ENCODE measurements at regions not wholly inside any gene's neighbourhood (a gene's known extent, or its start where the extent isn't known, plus 50 kb on each side); places are given as distances from the start of the nearest gene placed in this dataset.

DNA sequence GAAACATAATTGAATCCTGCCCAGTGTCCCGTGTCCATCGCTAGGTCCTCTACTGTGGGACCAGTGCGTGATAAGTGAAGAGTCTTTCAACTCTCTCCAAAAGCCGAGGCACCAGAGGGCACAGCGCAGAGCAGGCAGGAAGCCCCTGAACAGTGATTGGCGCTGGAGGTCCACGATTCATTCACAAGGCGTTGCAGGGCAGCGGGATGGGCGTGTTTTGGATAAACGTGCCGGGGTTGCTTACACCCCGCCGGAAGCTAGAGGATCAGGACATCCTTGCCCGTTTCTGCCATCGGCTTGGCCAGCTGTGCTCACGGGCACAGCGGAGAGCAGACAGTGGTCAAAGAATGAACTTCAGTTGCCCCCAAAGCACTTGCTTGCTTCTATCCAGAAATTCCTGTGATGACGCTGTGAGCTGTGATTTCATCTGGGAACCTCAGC, 86.0 kb upstream of the PFKP start:
- DNase-seq (ENCODE audit: low spot score): no peak

DNA sequence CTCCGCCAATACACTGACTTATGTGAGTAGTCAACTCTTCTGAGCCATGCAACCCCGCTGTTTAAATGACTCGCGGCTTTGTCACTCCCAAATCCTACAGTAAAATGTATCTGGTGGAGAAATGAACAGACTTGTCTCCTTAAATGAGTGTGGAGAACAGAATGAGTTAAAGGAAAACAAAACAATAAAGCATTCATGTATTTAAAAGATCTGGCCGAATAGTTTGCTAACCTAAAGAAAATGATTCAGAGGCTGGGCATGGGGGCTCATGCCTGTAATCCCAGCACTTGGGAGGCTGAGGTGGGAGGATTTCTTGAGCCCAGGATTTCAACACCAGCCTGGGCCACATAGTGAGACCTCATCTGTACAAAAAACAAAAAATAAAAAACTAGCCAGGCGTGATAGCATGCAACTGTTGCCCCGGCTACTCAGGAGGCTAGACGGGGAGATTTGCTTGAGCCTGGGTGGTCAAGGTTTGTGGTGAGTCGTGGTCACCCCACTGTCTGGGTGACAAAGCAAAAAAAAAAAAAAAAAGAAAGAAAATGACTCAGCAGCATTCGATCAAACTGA, 86.5 kb upstream of the PFKP start:
- DNase-seq (ENCODE audit: low spot score): no peak

DNA sequence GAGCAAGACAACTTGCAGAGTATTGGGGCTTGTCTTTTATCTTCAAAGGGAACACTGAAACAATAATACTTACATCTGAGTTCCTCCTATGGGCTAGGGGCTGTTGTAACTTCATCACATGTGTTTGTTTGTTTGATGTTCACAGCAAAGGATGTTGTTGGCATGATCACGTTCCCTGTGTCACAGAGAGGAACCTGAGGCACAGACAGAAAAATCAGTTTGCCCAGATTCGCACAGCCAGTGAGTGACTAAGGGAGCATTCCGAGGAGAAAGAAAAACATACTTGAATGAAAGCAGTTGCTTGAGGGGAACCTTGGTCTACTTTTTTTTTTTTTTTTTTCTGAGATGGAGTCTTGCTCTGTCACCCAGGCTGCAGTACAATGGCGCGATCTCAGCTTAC, 87.2 kb upstream of the PFKP start:
- no peak for DNase-seq (ENCODE audit: low spot score)

DNA sequence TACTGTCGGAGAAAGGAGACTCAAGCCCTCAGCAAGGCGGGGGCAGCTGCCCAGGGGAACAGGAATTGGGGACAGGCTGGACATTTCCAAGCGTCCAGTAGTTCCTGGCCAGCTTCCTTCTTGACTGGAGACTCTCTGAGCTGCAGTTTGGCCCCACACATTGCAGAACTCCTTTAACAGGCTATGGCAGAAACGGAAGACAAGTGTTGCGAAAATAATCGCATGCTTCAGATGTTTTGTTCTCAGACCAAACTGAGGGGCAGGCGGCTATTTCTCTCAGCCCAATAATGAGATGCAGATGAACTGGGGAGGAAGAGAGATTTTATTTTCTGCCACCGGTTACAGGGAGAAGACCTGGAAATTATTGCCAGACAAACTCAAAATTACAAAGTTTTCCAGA, 88.0 kb upstream of the PFKP start:
- DNase-seq (ENCODE audit: low spot score): no peak

DNA sequence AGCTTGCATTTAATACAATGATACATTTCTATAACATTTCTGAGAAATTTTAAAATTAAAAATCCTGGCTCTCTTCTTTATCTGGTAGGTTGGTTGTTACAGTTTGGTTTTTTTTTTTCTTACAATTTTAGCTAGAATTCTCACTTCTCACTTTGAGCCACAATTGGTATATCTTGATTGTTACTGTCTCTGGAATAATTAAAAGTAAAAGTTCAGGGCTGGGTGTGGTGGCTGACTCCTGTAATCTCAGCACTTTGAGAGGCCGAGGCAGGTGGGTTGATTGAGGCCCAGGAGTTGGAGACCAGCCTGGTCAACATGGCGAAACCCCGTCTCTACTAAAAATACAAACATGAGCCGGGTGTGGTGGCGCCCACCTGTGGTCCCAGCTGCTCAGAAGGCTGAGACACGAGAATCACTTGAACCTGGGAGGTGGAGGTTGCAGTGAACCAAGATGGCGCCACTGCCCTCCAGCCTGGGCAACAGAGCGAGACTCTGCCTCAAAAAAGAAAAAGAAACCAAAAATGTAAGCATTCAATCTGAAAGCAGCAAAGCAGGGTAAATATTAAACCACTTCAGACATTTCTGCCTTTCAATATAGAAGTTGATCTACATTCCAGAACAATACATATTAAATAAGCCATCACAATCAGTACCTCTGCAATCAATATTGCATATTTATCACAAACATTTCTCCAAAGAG, 88.6 kb upstream of the PFKP start:
- DNase-seq (ENCODE audit: low spot score): no peak

DNA sequence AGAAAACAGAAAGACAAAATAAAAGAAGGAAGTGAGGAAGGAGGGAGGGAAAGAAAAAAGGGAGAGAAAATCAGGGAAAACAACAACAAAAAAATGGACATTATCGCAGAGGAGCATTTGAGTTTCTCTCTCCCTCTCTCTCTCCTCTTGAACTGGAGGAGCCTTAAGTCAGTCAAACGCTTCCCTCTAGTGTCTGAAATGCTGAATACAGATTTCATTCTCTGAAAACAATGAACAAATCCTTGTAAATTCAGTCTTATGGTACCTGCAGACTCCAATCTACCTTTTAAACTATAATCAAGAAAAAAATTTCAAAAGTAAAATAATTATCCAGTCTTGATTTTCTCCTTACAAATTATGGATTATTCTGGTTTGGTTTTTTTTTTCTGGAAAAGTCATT, 89.2 kb upstream of the PFKP start:
- no peak for DNase-seq (ENCODE audit: low spot score)

DNA sequence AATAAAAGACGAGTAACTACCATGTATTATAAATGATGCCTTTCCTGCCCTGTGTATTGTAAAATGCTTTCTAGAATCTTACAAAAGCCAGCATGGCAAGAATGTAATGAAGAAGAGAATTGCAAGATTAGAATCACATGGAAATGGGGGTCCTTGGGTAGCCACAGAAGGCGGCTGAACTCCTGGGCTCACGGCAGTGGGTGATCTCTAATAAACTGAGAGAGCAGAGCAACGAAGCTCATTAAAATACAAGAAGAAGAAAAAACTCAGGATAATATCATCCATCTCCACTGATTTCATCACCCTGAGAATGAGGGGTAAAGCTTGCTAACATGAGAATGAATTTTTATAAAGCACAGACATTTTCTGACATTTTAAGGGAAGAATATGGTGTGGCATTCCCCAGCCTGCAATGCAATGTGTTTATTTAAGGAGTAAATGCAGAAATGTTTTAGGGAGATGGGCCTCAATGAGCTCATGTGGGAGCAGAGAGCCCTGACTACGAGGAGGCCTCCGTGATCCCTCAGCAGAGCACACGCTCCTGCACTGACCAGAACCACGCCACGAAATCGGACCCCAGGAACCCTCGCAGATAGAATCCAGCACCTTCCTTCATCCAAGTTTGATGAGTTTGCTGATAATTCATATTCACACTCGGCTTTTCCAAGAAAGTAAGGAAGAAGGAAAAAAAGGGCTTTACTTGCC, 92.7 kb upstream of the PFKP start:
- DNase-seq (ENCODE audit: low spot score): no peak

DNA sequence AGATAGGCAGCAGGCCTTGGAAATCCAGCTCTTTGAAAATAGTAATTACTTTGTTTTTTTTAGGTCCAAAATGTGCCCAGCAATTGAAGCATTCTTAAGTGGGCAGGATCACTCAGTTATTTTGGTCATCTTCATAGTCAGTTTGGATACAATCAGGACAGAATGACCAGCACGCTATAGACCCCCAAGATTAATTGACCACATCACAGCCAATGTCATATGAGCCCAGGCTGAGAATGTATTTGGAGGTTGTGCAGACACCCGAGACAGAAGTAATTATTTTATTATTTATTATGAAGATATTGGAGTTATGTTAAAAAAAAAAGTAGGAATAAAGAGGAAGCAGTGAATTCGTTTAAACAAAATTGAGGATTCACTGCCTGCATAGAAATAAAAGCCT, 93.3 kb upstream of the PFKP start:
- no peak for DNase-seq (ENCODE audit: low spot score)

DNA sequence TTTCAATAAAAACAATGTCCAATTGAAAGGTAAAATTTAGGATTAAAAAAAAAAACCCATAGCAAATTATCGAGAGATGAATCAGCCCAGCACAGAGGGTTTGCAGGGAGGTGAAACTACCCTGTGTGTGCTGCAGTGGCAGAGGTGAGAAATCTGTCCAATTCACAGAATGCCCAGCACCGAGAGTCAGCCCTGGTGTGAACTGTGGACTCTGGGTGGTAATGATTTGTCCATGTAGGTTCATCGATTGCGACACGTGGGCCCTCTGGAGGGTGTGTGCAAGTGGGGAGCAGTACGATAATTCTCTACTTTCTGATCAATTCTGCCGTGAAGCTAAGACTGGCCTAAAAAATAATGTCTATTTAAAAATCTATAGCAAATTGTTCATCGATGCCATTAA, 94.5 kb upstream of the PFKP start:
- no peak for DNase-seq (ENCODE audit: low spot score)

DNA sequence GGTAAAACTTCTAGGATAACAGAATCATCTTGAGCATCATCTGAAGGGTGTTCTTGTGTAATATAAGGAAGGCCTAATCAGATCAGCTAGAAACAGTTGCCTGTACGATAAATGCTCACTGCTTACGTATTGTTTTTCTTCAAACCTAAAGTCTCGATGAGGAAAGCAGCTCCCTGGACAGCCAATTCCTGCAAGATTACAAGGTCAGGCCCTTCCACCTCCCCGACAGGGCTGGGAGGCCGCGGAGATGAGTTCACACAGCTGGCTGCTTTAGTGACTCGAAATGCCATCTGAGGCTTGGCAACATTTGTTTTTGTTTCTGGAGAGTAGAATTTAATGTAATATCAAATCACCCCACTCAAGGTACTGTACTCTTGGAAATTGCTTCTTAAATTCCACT, 95.1 kb upstream of the PFKP start:
- no peak for DNase-seq (ENCODE audit: low spot score)

DNA sequence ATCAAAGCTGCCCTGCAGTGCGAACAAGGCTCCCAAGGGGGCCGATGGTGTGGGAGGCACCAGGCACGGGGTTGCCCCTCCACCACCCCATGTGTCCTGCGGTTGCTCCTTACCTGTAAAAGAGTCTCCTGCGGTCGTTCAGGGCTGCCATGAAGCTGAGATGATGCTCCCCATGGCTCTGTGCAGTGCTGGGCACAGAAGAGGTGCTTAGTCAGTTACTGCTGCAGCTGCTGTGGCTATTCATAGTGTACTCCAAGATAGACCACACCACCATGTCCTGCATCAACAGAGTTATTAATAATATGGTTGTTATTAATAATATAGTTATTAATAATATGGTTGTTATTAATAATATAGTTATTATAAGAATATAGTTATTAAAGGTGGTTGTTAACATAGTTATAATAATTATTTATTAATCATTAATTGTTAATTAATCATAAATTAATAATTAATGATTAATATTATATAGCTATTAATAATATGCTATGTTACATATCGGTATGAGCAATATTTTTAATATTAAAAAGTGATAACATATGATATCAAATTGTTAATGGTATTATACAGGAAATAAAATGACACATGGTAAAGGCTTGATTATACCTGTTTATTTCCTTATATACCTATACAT, 97.0 kb upstream of the PFKP start:
- DNase-seq (ENCODE audit: low spot score): no peak

DNA sequence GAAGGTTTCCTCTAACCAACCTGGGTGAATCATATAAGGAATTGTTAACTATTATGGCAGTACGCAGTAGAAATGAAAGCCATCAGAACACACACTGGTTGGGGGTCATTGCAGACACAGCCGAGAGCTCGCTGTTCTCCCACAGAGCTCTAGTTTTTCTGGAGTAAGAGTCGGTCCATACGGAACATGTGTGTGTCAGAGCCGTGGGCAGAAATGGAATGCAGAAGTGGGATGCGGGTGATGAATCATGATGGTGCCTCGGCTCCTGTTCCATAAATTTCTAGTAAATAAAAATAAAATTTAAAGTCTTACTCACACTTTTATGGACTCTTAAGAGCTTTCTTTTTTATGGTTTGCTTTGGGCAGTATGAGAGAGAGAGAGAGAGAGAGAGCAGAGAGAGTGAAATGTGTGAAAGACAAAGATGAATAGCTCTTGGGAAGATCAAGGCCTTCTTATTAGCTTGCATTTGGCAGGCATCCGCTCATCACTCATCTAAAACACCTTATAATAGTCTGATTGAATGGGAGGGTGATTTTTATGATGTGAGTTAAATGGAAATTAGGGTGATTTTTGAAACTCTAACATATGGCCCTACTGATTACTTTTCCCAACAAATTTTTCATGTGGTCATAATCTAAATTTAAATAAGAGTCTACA, 98.8 kb upstream of the PFKP start:
- DNase-seq (ENCODE audit: low spot score): no peak

DNA sequence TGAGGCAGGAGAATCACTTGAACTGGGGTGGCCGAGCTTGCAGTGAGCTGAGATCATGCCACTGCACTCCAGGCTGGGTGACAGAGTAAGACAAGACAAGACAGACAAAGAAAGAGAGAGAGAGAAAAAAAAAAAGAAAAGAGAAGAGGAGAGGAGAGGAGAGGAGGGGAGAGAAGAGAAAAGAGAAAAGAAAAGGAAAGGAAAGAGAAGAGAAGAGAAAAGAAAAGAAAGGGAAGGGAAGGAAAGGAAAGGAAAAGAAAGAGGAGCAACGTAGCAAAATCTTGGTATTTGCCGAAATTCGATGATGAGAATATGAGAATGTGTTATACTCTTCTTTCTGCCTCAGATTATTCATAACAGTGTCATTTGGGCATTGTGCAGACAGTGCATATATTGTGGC, 101.2 kb upstream of the PFKP start:
- no peak for DNase-seq (ENCODE audit: low spot score)

DNA sequence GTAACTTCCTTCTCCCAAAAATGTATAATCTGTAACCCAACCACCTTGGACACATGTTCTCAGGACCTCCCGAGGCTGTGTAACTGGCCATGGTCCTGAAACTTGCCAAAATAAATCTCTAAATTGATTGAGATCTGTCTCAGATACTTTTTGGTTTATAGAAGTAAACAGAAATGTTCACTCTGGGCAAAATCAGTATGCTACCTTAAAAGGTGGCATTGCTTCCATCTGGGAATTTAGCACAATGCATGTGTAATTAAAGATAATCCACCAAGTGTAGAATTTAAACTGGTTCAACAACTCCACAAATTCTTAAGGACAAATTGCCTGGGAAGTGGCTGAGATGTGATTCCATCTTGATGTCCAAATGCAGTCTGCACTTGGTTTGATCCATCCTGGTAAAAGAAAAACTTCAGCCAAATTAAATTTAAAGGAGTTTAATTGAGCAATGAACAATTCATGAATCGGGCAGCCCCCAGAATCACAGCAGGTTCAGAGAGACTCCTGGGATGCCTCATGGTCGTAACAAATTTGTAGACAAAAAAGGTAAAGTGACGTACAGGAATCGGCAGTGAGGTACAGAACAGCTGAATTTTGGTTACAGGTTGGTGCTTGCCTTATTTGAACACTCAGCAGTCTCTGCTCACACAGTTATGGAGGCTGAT, 102.6 kb upstream of the PFKP start:
- no peak for DNase-seq (ENCODE audit: low spot score)

DNA sequence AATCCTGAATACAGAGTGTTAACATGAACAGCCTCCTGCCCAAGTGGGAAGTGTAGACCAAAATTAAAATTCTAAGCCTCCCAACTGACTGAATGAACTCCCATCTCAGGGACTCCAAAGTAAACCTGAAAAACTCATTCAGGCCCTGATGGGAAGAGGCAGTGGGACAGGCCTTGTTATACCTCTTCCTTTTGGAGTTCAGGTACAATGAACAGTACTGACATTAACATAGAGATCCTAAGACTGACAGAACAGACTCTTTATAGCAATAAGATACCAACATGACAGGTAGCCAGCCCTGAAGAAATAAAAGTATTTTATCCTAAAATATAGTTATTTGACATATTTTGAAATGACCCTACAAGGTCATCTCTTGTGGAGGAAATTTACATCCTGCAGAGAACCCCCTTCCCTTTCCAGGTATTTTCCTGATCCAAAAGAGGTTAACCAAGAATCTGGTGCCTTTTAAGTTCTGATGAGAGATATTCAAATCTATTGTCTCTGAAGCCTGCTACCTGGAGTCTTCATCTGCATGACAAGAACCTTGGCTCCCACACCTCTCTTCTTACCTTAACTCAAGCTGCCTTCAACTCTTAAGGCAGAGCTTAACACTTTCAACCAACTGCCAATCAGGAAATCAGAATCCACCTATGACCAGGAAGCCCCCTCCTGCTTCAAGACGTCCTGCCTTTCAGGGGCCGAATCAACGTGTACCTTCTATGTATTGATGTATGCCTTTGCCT, 103.3 kb upstream of the PFKP start:
- no peak for DNase-seq (ENCODE audit: low spot score)

DNA sequence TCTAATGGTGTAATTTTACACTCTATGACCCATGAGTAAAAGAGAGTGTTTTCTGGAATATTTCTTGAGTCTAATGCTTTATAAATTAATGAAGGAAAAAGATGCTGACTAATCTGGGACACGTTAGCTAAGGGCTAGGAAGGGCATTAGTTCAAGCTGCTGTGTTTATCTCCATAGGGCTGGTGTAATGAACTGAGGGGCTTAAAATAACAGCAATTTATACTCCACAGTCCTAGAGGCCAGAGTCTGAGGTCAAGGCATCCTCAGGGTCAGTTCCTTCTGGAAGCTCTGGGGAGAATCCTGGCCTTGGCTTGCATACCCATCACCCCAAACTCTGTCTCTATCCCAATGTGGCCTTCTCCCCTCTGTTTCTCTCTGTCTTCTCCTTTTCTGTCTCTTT, 105.2 kb upstream of the PFKP start:
- DNase-seq (ENCODE audit: low spot score): no peak

DNA sequence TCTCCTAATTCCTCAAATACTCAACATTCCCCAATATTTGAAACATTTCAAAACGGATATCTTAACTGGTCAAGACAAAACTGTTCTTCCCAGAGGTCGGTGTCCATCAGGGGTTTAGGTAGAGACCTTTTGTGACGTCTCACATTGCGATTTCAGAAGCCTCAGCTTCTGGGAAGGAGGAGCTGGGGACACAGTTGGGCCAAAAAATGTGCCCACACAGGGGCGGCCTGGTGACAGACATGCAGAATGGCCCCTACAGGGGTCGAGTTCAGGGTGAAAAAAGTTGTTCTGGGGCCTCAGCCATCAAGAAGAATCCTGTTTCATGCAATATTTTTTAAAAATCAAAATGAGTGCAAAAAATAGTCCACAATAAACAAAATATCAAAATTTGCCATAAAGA, 108.7 kb upstream of the PFKP start:
- DNase-seq (ENCODE audit: low spot score): no peak

DNA sequence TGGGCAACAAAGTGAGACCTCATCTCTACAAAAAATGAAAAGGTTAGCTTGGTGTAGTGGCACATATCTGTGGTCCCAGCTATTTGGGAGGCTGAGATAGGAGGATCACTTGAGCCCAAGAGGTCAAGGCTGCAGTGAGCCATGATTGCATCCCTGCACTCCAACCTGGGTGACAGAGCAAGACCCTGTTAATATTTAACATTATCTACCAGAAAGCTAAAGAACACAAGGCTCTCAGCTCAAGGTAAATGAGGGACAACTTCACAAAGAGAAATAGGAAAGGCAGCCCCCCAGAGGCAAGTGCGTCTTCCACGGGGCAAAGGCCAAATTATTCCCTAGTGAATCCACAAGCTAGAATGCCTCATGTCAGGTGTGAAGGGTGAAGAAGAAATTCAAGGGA, 109.6 kb upstream of the PFKP start:
- DNase-seq (ENCODE audit: low spot score): no peak

DNA sequence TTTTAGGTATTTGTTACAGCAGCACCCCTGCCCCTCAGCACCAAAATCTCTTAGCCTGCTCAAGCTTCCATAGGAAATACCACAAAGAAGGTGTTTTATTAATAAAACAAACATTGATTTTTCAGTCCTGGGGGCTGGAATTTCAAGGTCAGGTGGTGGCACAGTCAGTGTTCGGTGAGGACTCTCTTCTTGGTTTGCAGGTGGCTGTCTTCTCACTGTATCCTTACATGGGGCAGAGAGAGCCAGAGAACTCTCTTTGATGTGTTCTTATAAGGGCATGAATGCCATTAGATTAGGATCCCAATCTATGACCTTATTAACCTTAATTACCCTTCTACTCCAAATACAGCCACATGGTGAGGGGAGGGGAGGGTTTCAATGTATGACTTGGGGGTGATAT, 112.3 kb upstream of the PFKP start:
- no peak for DNase-seq (ENCODE audit: low spot score)

DNA sequence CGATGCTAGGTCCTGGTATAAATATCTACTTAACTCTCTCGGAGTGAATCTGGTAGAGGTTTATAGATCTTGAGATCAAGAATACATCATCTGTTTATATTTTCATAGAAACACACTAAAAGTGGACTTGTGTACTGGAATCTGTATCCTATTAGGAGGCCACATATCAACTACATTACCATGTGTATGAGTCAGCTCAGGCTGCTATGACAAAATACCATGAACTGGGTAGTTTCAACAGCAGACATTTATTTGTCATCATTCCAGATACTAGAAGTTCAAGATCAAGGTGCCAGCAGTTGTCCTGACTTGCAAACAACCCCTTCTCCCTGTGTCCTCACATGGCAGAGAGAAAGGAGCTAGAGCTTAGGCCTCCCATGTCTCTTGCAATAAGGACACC, 113.9 kb upstream of the PFKP start:
- DNase-seq (ENCODE audit: low spot score): no peak

DNA sequence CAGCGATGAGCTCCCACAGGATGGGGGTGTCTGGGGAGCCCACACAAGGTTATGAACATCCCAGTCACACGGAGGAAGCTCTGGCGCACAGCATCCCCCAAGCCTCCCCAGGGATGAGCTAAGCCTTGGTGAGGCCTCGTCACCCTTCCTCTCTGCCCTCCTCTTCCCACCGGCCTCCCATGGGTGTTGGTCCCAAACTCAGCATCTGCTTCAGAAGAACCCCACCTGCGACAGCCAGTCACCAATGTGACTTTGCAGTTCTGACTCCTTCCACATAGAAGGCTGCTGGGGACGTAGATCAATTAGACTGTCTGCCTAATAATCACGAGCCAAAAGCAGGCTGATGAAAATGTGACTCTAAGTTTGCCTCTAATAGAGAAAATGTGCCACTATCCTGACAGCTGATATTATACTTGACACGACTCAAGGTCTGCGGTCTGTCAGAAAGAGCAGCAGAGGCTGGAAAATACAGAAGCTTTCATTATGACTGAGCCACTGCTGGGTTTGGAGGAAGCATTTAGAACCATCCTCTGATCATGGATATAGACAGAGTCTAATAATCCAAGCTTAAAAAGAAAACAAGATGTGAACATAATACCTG, 116.0 kb upstream of the PFKP start:
- DNase-seq (ENCODE audit: low spot score): no peak
